ENCODE measurements at regions not wholly inside any gene's neighbourhood (a gene's known extent, or its start where the extent isn't known, plus 50 kb on each side); places are given as distances from the start of the nearest gene placed in this dataset.

- TF ChIP-seq CSDC2 (CRISPR knock-in tag; IDR thresholded peaks at IDR 0.05) (no peak), SNAI2 (CRISPR knock-in tag; IDR thresholded peaks at IDR 0.05) (no peak), OSR1 (CRISPR knock-in tag; IDR thresholded peaks at IDR 0.05) (no peak), ESRRG (CRISPR knock-in tag; IDR thresholded peaks at IDR 0.05) (no peak), CSRNP3 (CRISPR knock-in tag; IDR thresholded peaks at IDR 0.05) (no peak), TSHZ2 (CRISPR knock-in tag; IDR thresholded peaks at IDR 0.05) (no peak), ZC3H10 (CRISPR knock-in tag; IDR thresholded peaks at IDR 0.05) (no peak), PPARA (CRISPR knock-in tag; IDR thresholded peaks at IDR 0.05; ENCODE audit: borderline replicate concordance) (no peak), ARNTL (CRISPR knock-in tag; IDR thresholded peaks at IDR 0.05; ENCODE audit: borderline replicate concordance, low read depth) (no peak), TCF4 (CRISPR knock-in tag; IDR thresholded peaks at IDR 0.05; ENCODE audit: borderline replicate concordance) (no peak), CREB5 (CRISPR knock-in tag; IDR thresholded peaks at IDR 0.05; ENCODE audit: low read depth) (no peak), ZFP3 (CRISPR knock-in tag; IDR thresholded peaks at IDR 0.05) (no peak), ZNF70 (CRISPR knock-in tag; IDR thresholded peaks at IDR 0.05) (no peak), ZNF565 (CRISPR knock-in tag; conservative IDR thresholded peaks at IDR 0.05; ENCODE audit: low read depth) (no peak), ZNF8 (CRISPR knock-in tag; IDR thresholded peaks at IDR 0.05) (no peak), RARB (CRISPR knock-in tag; IDR thresholded peaks at IDR 0.05) (no peak)
- ATAC-seq, result no peak
Measured at GRCh38 chr3:104855702-104856101, 511.0 kb upstream of the ALCAM start.

- TF ChIP-seq ISL1 (CRISPR knock-in tag; IDR thresholded peaks at IDR 0.05), result no peak
- no peak for TF ChIP-seq ARNTL (CRISPR knock-in tag; IDR thresholded peaks at IDR 0.05; ENCODE audit: borderline replicate concordance, low read depth)
- TF ChIP-seq TSHZ2 (CRISPR knock-in tag; IDR thresholded peaks at IDR 0.05), result no peak
- TF ChIP-seq ZFP3 (CRISPR knock-in tag; IDR thresholded peaks at IDR 0.05), result no peak
- TF ChIP-seq POU6F1 (CRISPR knock-in tag; IDR thresholded peaks at IDR 0.05; ENCODE audit: borderline replicate concordance, low read depth), result no peak
- no peak for TF ChIP-seq ESRRG (CRISPR knock-in tag; IDR thresholded peaks at IDR 0.05)
- TF ChIP-seq PATZ1 (CRISPR knock-in tag; IDR thresholded peaks at IDR 0.05; ENCODE audit: borderline replicate concordance), result no peak
- TF ChIP-seq BACH2 (CRISPR knock-in tag; IDR thresholded peaks at IDR 0.05; ENCODE audit: borderline replicate concordance), result no peak
- no peak for ATAC-seq
Measured at GRCh38 chr3:104856741-104857140, 510.0 kb upstream of the ALCAM start.
